HCT116 (cell line): ENCODE measurements at regions not wholly inside any gene's neighbourhood (a gene's known extent, or its start where the extent isn't known, plus 50 kb on each side); places are given as distances from the start of the nearest gene placed in this dataset.

Experiments used
- ATAC-seq: fragments of 200-7000 bp; cut with Tn5 transposase; 2 replicates; pipeline ENCODE4 v1.9.1; 2020; ENCODE audit warnings: mild to moderate bottlenecking, moderate library complexity
- BruUV-seq: library from RNA; stranded (reverse); fragments of 400-500 nt; replicated peaks from 2 replicates; lab custom pipeline; 2021; lab: Mats Ljungman, UMichigan
- CTCF ChIA-PET: fragments of 300-600 bp; sonication (Branson Sonifier 250); formaldehyde crosslinking; loops from one replicate; lab custom pipeline; 2021; ENCODE audit warnings: antibody characterized with exemption; lab: Charles Lee
- POLR2A ChIA-PET: fragments of 300-600, 350-600 bp; sonication (Branson Sonifier 250); formaldehyde crosslinking; loops from one replicate; lab custom pipeline; 2021; ENCODE audit warnings: antibody characterized with exemption; lab: Charles Lee
- RAD21 ChIA-PET, 2 experiments: fragments of 300-600 bp; sonication (Branson Sonifier 250); formaldehyde crosslinking; loops; one replicate each; lab custom pipeline; 2023; ENCODE audit warnings: low total read pairs in 2 of 2; ENCODE audit not compliant: uncharacterized antibody in 2 of 2, unreplicated experiment in 2 of 2, low non-redundant PET in 1 of 2; lab: Charles Lee
- DNase-seq: peaks from one replicate; pipeline ENCODE4 v3.0.0-alpha.2; 2010; ENCODE audit warnings: low read depth, low spot score
- H2AFZ ChIP-seq: fragments of 200-600 bp; shearing (Covaris generic), sonication (generic); 2 replicates; pipeline ENCODE4 v1.6.1; 2017; ENCODE audit warnings: low read depth, mixed run types, mixed read lengths, antibody characterized with exemption, low read length; ENCODE audit not compliant: poor library complexity, severe bottlenecking
- H3K27ac ChIP-seq: 2 replicates; pipeline ENCODE4 v1.5.1; 2012; ENCODE audit warnings: low read depth, low read length
- H3K27me3 ChIP-seq: fragments of 200-600 bp; sonication (generic); 2 replicates; pipeline ENCODE4 v1.6.1; 2016; ENCODE audit warnings: mixed run types, low read length, mixed read lengths; ENCODE audit not compliant: insufficient read depth
- H3K36me3 ChIP-seq, 2 experiments: fragments of 200-500 bp in 1 of 2; fragments of 200-600 bp in 1 of 2; sonication (Bioruptor generic) in 1 of 2; sonication (generic) in 1 of 2; 2 replicates each; pipeline versions ENCODE4 v1.5.1 to v1.6.1; 2014 to 2016; ENCODE audit warnings: low read length in 2 of 2, inconsistent platforms in 1 of 2, mixed read lengths in 1 of 2, mixed run types in 1 of 2; ENCODE audit not compliant: insufficient read depth in 2 of 2, control insufficient read depth in 1 of 2
- H3K4me1 ChIP-seq, 2 experiments: fragments of 200-600 bp in 1 of 2; sonication (generic) in 1 of 2; 2 replicates each; pipeline versions ENCODE4 v1.5.1 to v1.6.1; 2012 to 2017; ENCODE audit warnings: low read length in 2 of 2, inconsistent platforms in 1 of 2, mild to moderate bottlenecking in 1 of 2, mixed read lengths in 1 of 2, mixed run types in 1 of 2, moderate library complexity in 1 of 2; ENCODE audit not compliant: insufficient read depth in 2 of 2, control insufficient read depth in 1 of 2
- H3K4me2 ChIP-seq: fragments of 200-600 bp; sonication (generic); 2 replicates; pipeline ENCODE4 v1.6.1; 2017; ENCODE audit warnings: mixed run types, low read length, mixed read lengths
- H3K4me3 ChIP-seq, 2 experiments: fragments of 200-600 bp in 1 of 2; sonication (generic) in 1 of 2; replicated peaks in 1 of 2; 2 replicates each; pipeline ENCODE4 v1.5.1; 2011 to 2016; ENCODE audit warnings: low read length in 2 of 2, control low read depth in 1 of 2, low read depth in 1 of 2, mild to moderate bottlenecking in 1 of 2, mixed read lengths in 1 of 2, mixed run types in 1 of 2
- H3K79me2 ChIP-seq: fragments of 200-600 bp; sonication (generic); 2 replicates; pipeline ENCODE4 v1.6.1; 2017; ENCODE audit warnings: mild to moderate bottlenecking, mixed run types, low read length, moderate library complexity, mixed read lengths; ENCODE audit not compliant: insufficient read depth
- H3K9ac ChIP-seq: fragments of 200-600 bp; sonication (generic); 2 replicates; pipeline ENCODE4 v1.6.1; 2016; ENCODE audit warnings: low read length, mixed read lengths
- H3K9me2 ChIP-seq: fragments of 200-600 bp; sonication (generic), shearing (Covaris generic); 2 replicates; pipeline ENCODE4 v1.6.1; 2017; ENCODE audit warnings: mixed run types, mild to moderate bottlenecking, moderate library complexity; ENCODE audit not compliant: insufficient read depth
- H3K9me3 ChIP-seq, 2 experiments: fragments of 200-500 bp in 1 of 2; fragments of 200-600 bp in 1 of 2; sonication (Bioruptor generic) in 1 of 2; sonication (generic) in 1 of 2; 2 replicates each; pipeline ENCODE4 v1.6.1; 2014 to 2017; ENCODE audit warnings: low read length in 2 of 2, mixed read lengths in 2 of 2, inconsistent platforms in 1 of 2, low read depth in 1 of 2, mild to moderate bottlenecking in 1 of 2, mixed run types in 1 of 2, moderate library complexity in 1 of 2; ENCODE audit not compliant: control insufficient read depth in 1 of 2, insufficient read depth in 1 of 2
- H4K20me1 ChIP-seq: fragments of 200-600 bp; sonication (generic), shearing (Covaris generic); 2 replicates; pipeline ENCODE4 v1.6.1; 2017; ENCODE audit warnings: mixed run types, mild to moderate bottlenecking, moderate library complexity; ENCODE audit not compliant: insufficient read depth
- EZH2 ChIP-seq: fragments of 200-600 bp; sonication (generic); IDR thresholded peaks from 2 replicates; pipeline ENCODE4 v1.6.1; 2017; ENCODE audit warnings: antibody characterized with exemption, mixed run types
- EZH2phosphoT487 ChIP-seq: fragments of 200-600 bp; IDR thresholded peaks from 2 replicates; pipeline ENCODE4 v1.6.1; 2018; ENCODE audit warnings: antibody characterized with exemption, borderline replicate concordance
- POLR2A ChIP-seq: IDR thresholded peaks from 2 replicates; pipeline ENCODE4 v1.7.0; 2011; ENCODE audit warnings: borderline replicate concordance; ENCODE audit not compliant: insufficient read depth, insufficient read length; ENCODE audit errors: extremely low read depth
- RAD21 ChIP-seq: IDR thresholded peaks from 2 replicates; pipeline ENCODE4 v1.6.1; 2012; ENCODE audit warnings: low read depth, mild to moderate bottlenecking
- SIN3A ChIP-seq: IDR thresholded peaks from 2 replicates; pipeline ENCODE4 v1.6.1; 2012; ENCODE audit warnings: low read depth
- SP1 ChIP-seq: IDR thresholded peaks from 2 replicates; pipeline ENCODE4 v1.6.1; 2012; ENCODE audit warnings: low read depth
- TCF7L2 ChIP-seq: IDR thresholded peaks from 2 replicates; pipeline ENCODE4 v1.7.0; 2011; ENCODE audit warnings: borderline replicate concordance, inconsistent platforms; ENCODE audit not compliant: insufficient read depth, insufficient read length; ENCODE audit errors: extremely low read depth
- intact Hi-C: fragments of 100-400 bp; cut with micrococcal nuclease; formaldehyde crosslinking; loops from 2 replicates; pipeline ENCODE4 v1.10.0; 2022
- TF ChIP-seq, protein P1 (sequence below): IDR thresholded peaks from 2 replicates; pipeline ENCODE4 v1.6.1; 2012
- TF ChIP-seq, protein P2 (sequence below): IDR thresholded peaks from 2 replicates; pipeline ENCODE4 v1.6.1; 2012; ENCODE audit warnings: low read depth
- TF ChIP-seq, protein P3 (sequence below), 3 experiments: fragments of 200-600 bp in 1 of 3; sonication (generic) in 1 of 3; IDR thresholded peaks in 2 of 3; conservative IDR thresholded peaks in 1 of 3; 2 replicates each; pipeline ENCODE4 v1.5.1; 2012 to 2017; ENCODE audit warnings: low read depth in 2 of 3, low read length in 2 of 3, antibody characterized with exemption in 1 of 3, borderline replicate concordance in 1 of 3, control low read depth in 1 of 3, mild to moderate bottlenecking in 1 of 3, mixed read lengths in 1 of 3, mixed run types in 1 of 3, moderate library complexity in 1 of 3; ENCODE audit not compliant: insufficient read depth in 1 of 3
- TF ChIP-seq, protein P4 (sequence below): IDR thresholded peaks from 2 replicates; pipeline ENCODE4 v1.6.1; 2011; ENCODE audit warnings: mild to moderate bottlenecking, low read length, moderate library complexity; ENCODE audit not compliant: insufficient replicate concordance; ENCODE audit errors: extremely low read depth
- TF ChIP-seq, protein P5 (sequence below): IDR thresholded peaks from 2 replicates; pipeline ENCODE4 v1.6.1; 2012

DNA sequence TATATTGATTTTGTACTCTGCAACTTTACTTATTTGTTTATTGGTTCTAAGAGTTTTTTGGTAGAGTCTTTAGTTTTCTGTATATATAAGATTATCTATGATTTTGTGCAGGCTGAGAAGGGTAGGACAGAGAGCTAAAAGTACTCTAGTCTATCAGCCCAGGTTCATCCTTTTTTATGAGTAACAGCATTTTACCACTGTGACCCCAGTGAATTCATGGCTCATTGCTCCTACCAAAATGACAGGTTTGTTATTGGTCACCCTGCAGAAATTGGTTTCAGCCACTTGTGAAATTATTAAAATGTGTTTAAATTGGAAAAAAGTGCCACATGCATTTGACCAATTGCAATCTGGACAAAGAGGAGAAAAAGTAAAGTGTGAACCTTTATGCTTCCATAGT, 421.4 kb upstream of the DAB2 start:
- no peaks in the 10 kb centered on the region for H3K36me3 ChIP-seq
- no peak overlapping the region for H3K9ac ChIP-seq
- no peak for TF ChIP-seq TCF7L2
- no peak for TF ChIP-seq RAD21
- TF ChIP-seq POLR2A: no peak
- ATAC-seq (no peak), DNase-seq (no peak)
- no peaks in the 10 kb centered on the region for H3K9me2 ChIP-seq
- RAD21 ChIA-PET: no interaction called here
- no peak overlapping the region for H3K27ac ChIP-seq
- POLR2A ChIA-PET: no interaction called here
- H3K4me2 ChIP-seq: no peak overlapping the region
- no peaks in the 10 kb centered on the region for H4K20me1 ChIP-seq
- no TSS peak for BruUV-seq
- no peaks in the 10 kb centered on the region for H3K4me1 ChIP-seq
- H2AFZ ChIP-seq: no peak overlapping the region
- no peaks in the 10 kb centered on the region for H3K27me3 ChIP-seq
- no peaks in the 10 kb centered on the region for H3K79me2 ChIP-seq
- no peaks in the 10 kb centered on the region for H3K9me3 ChIP-seq
- CTCF ChIA-PET: no interaction called here
- no peak overlapping the region for H3K4me3 ChIP-seq
- intact Hi-C loops: no loop called here

DNA sequence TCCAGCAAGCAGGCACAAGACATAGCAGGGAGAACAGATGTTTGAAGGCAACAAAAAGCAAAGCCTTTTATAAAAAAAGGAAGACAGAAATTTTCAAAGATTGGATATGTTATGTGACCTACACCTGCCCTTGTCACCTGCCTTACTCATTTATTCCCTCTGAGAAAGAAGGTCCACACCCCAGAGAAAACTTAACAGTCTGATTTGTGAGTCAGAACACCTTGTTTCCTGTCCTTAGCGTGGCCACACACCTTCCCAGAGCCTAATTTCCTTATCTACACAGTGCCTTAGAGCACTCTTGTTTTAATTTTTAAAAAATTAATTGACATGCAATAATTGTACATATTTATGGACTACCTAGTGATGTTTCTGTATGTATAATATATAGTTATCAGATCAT, 419.0 kb upstream of the DAB2 start:
- RAD21 ChIA-PET: no interaction called here
- TF ChIP-seq EZH2: no peak
- TF ChIP-seq, protein P1, sequence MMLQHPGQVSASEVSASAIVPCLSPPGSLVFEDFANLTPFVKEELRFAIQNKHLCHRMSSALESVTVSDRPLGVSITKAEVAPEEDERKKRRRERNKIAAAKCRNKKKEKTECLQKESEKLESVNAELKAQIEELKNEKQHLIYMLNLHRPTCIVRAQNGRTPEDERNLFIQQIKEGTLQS: no peak
- no peak for TF ChIP-seq SP1
- TF ChIP-seq, protein P2, sequence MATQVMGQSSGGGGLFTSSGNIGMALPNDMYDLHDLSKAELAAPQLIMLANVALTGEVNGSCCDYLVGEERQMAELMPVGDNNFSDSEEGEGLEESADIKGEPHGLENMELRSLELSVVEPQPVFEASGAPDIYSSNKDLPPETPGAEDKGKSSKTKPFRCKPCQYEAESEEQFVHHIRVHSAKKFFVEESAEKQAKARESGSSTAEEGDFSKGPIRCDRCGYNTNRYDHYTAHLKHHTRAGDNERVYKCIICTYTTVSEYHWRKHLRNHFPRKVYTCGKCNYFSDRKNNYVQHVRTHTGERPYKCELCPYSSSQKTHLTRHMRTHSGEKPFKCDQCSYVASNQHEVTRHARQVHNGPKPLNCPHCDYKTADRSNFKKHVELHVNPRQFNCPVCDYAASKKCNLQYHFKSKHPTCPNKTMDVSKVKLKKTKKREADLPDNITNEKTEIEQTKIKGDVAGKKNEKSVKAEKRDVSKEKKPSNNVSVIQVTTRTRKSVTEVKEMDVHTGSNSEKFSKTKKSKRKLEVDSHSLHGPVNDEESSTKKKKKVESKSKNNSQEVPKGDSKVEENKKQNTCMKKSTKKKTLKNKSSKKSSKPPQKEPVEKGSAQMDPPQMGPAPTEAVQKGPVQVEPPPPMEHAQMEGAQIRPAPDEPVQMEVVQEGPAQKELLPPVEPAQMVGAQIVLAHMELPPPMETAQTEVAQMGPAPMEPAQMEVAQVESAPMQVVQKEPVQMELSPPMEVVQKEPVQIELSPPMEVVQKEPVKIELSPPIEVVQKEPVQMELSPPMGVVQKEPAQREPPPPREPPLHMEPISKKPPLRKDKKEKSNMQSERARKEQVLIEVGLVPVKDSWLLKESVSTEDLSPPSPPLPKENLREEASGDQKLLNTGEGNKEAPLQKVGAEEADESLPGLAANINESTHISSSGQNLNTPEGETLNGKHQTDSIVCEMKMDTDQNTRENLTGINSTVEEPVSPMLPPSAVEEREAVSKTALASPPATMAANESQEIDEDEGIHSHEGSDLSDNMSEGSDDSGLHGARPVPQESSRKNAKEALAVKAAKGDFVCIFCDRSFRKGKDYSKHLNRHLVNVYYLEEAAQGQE: no peak
- TF ChIP-seq EZH2phosphoT487: no peak
- TF ChIP-seq, protein P3, sequence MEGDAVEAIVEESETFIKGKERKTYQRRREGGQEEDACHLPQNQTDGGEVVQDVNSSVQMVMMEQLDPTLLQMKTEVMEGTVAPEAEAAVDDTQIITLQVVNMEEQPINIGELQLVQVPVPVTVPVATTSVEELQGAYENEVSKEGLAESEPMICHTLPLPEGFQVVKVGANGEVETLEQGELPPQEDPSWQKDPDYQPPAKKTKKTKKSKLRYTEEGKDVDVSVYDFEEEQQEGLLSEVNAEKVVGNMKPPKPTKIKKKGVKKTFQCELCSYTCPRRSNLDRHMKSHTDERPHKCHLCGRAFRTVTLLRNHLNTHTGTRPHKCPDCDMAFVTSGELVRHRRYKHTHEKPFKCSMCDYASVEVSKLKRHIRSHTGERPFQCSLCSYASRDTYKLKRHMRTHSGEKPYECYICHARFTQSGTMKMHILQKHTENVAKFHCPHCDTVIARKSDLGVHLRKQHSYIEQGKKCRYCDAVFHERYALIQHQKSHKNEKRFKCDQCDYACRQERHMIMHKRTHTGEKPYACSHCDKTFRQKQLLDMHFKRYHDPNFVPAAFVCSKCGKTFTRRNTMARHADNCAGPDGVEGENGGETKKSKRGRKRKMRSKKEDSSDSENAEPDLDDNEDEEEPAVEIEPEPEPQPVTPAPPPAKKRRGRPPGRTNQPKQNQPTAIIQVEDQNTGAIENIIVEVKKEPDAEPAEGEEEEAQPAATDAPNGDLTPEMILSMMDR (IDR thresholded peaks at IDR 0.05 in 2 of 3, conservative IDR thresholded peaks at IDR 0.05 in 1 of 3; ENCODE audit: borderline replicate concordance in 1 of 3, insufficient read depth in 1 of 3, low read depth in 2 of 3, low read length in 2 of 3): no peak
- no peak for TF ChIP-seq SIN3A
- TF ChIP-seq RAD21: no peak
- no peak for TF ChIP-seq TCF7L2
- TF ChIP-seq, protein P4, sequence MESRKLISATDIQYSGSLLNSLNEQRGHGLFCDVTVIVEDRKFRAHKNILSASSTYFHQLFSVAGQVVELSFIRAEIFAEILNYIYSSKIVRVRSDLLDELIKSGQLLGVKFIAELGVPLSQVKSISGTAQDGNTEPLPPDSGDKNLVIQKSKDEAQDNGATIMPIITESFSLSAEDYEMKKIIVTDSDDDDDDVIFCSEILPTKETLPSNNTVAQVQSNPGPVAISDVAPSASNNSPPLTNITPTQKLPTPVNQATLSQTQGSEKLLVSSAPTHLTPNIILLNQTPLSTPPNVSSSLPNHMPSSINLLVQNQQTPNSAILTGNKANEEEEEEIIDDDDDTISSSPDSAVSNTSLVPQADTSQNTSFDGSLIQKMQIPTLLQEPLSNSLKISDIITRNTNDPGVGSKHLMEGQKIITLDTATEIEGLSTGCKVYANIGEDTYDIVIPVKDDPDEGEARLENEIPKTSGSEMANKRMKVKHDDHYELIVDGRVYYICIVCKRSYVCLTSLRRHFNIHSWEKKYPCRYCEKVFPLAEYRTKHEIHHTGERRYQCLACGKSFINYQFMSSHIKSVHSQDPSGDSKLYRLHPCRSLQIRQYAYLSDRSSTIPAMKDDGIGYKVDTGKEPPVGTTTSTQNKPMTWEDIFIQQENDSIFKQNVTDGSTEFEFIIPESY: no peak
- TF ChIP-seq, protein P5, sequence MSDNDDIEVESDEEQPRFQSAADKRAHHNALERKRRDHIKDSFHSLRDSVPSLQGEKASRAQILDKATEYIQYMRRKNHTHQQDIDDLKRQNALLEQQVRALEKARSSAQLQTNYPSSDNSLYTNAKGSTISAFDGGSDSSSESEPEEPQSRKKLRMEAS: no peak
- TF ChIP-seq POLR2A: no peak

More for the DNA sequence above, 419.0 kb upstream of the DAB2 start:
- no peaks in the 10 kb centered on the region for H3K9me2 ChIP-seq
- ChIA-PET POLR2A (no interaction called here), CTCF (no interaction called here)
- H2AFZ ChIP-seq: no peak overlapping the region
- DNase-seq (no peak), ATAC-seq (no peak)
- no peaks in the 10 kb centered on the region for H3K27me3 ChIP-seq
- H3K27ac ChIP-seq: no peak overlapping the region
- H3K79me2 ChIP-seq: no peaks in the 10 kb centered on the region
- intact Hi-C loops: no loop called here
- no TSS peak for BruUV-seq
- H3K9me3 ChIP-seq: 0 out of 4 replicates have a peak, but pooled peaks cover 0 to 3% of the 10 kb centered on the region in 2 experiments
- H3K4me1 ChIP-seq: no peaks in the 10 kb centered on the region
- H3K36me3 ChIP-seq: no peaks in the 10 kb centered on the region
- H3K9ac ChIP-seq: no peak overlapping the region
- no peaks in the 10 kb centered on the region for H4K20me1 ChIP-seq
- no peak overlapping the region for H3K4me3 ChIP-seq
- no peak overlapping the region for H3K4me2 ChIP-seq
